GM23338 (cell line): ENCODE measurements at regions not wholly inside any gene's neighbourhood (a gene's known extent, or its start where the extent isn't known, plus 50 kb on each side); places are given as distances from the start of the nearest gene placed in this dataset.

Experiments used
- ATAC-seq: fragments of 200-7000 bp; cut with Tn5 transposase; 3 replicates; pipeline ENCODE4 v1.9.1; 2020
- DNase-seq: peaks from one replicate; pipeline ENCODE4 v3.0.0-alpha.2; 2015; ENCODE audit warnings: low spot score
- H2AFZ ChIP-seq: fragments of 200-600 bp; sonication (generic); 2 replicates; pipeline ENCODE4 v1.8.0; 2016; ENCODE audit warnings: antibody characterized with exemption, mild to moderate bottlenecking, moderate library complexity
- H3F3A ChIP-seq: fragments of 200-600 bp; sonication (generic); replicated peaks from 2 replicates; pipeline ENCODE4 v1.8.0; 2017; ENCODE audit warnings: antibody characterized with exemption, mixed run types, low read depth
- H3K27ac ChIP-seq: fragments of 200-600 bp; sonication (generic); 2 replicates; pipeline ENCODE4 v1.6.1; 2016; ENCODE audit warnings: low read depth
- H3K27me3 ChIP-seq: fragments of 200-600 bp; sonication (generic); 2 replicates; pipeline ENCODE4 v1.8.0; 2016; ENCODE audit warnings: mild to moderate bottlenecking, mixed run types, moderate library complexity; ENCODE audit not compliant: insufficient read depth
- H3K36me3 ChIP-seq: fragments of 200-600 bp; sonication (generic); 2 replicates; pipeline ENCODE4 v1.8.0; 2016; ENCODE audit warnings: mild to moderate bottlenecking; ENCODE audit not compliant: insufficient read depth
- H3K4me1 ChIP-seq: fragments of 200-600 bp; sonication (generic); 2 replicates; pipeline ENCODE4 v1.8.0; 2016; ENCODE audit warnings: mild to moderate bottlenecking, moderate library complexity; ENCODE audit not compliant: insufficient read depth
- H3K4me2 ChIP-seq: fragments of 200-600 bp; sonication (generic); 2 replicates; pipeline ENCODE4 v1.7.1; 2017; ENCODE audit warnings: mixed run types
- H3K4me3 ChIP-seq: fragments of 200-600 bp; sonication (generic); 2 replicates; pipeline ENCODE4 v1.6.1; 2016; ENCODE audit warnings: mixed run types
- H3K79me2 ChIP-seq: fragments of 200-600 bp; sonication (generic); replicated peaks from 2 replicates; pipeline ENCODE4 v1.8.0; 2017; ENCODE audit warnings: mild to moderate bottlenecking; ENCODE audit not compliant: insufficient read depth
- H3K9me2 ChIP-seq: fragments of 200-600 bp; sonication (generic); 2 replicates; pipeline ENCODE4 v1.8.0; 2017; ENCODE audit not compliant: insufficient read depth
- H4K20me1 ChIP-seq: fragments of 200-600 bp; sonication (generic); replicated peaks from 2 replicates; pipeline ENCODE4 v1.8.0; 2017; ENCODE audit warnings: mild to moderate bottlenecking; ENCODE audit not compliant: insufficient read depth
- H3K27ac Mint-ChIP-seq: 2 replicates; pipeline ENCODE4 v1.8.0; 2020; ENCODE audit warnings: inconsistent platforms, mild to moderate bottlenecking, moderate library complexity, mixed read lengths
- H3K27me3 Mint-ChIP-seq: 3 replicates; pipeline ENCODE4 v1.8.0; 2022; ENCODE audit warnings: low read depth, mild to moderate bottlenecking, moderate library complexity, mixed read lengths, inconsistent platforms; ENCODE audit not compliant: insufficient read depth, poor library complexity
- H3K36me3 Mint-ChIP-seq: 3 replicates; pipeline ENCODE4 v1.8.0; 2021; ENCODE audit warnings: low read depth, mild to moderate bottlenecking, inconsistent platforms, moderate library complexity, mixed read lengths
- H3K4me1 Mint-ChIP-seq: 3 replicates; pipeline ENCODE4 v1.8.0; 2020; ENCODE audit warnings: mild to moderate bottlenecking, inconsistent platforms, mixed read lengths
- H3K4me3 Mint-ChIP-seq: 3 replicates; pipeline ENCODE4 v1.8.0; 2021; ENCODE audit warnings: moderate library complexity, mild to moderate bottlenecking, inconsistent platforms, mixed read lengths
- H3K9me3 Mint-ChIP-seq: 3 replicates; pipeline ENCODE4 v1.8.0; 2020; ENCODE audit warnings: moderate library complexity, mild to moderate bottlenecking, inconsistent platforms, mixed read lengths
- CREB1 ChIP-seq: fragments of 250-450 bp; sonication (Bioruptor Pico); IDR thresholded peaks from 2 replicates; pipeline ENCODE4 v1.5.0; 2020; ENCODE audit warnings: low read depth, mild to moderate bottlenecking, moderate library complexity
- CTCF ChIP-seq, 2 experiments: fragments of 200-600 bp in 1 of 2; sonication (generic) in 1 of 2; conservative IDR thresholded peaks; 2 replicates each; pipeline versions ENCODE4 v1.5.1 to v1.6.1; 2016 to 2017; ENCODE audit warnings: antibody characterized with exemption in 2 of 2, low read depth in 2 of 2, mild to moderate bottlenecking in 2 of 2, moderate library complexity in 1 of 2
- ETS1 ChIP-seq: IDR thresholded peaks from 2 replicates; pipeline ENCODE4 v1.6.1; 2016; ENCODE audit warnings: antibody characterized with exemption
- EZH2phosphoT487 ChIP-seq: fragments of 200-600 bp; sonication (generic); IDR thresholded peaks from one replicate; pipeline ENCODE4 v1.8.1; 2018; ENCODE audit warnings: antibody characterized with exemption; ENCODE audit not compliant: unreplicated experiment
- JUNB ChIP-seq: IDR thresholded peaks from one replicate; pipeline ENCODE4 v1.6.1; 2016; ENCODE audit warnings: antibody characterized with exemption; ENCODE audit not compliant: unreplicated experiment
- NANOG ChIP-seq: IDR thresholded peaks from 2 replicates; pipeline ENCODE4 v1.6.1; 2016; ENCODE audit warnings: antibody characterized with exemption, borderline replicate concordance
- STAT1 ChIP-seq: IDR thresholded peaks from one replicate; pipeline ENCODE4 v1.6.1; 2016; ENCODE audit warnings: antibody characterized with exemption; ENCODE audit not compliant: unreplicated experiment
- ZNF114 ChIP-seq: fragments of 250-450 bp; sonication (Bioruptor Pico); IDR thresholded peaks from 2 replicates; pipeline ENCODE4 v1.5.0; 2020; ENCODE audit warnings: mild to moderate bottlenecking, moderate library complexity
- ZNF462 ChIP-seq: fragments of 250-450 bp; sonication (Bioruptor Pico); IDR thresholded peaks from 2 replicates; pipeline ENCODE4 v1.5.0; 2020; ENCODE audit warnings: mild to moderate bottlenecking, moderate library complexity

- no peaks in the 10 kb centered on the region for H3F3A ChIP-seq
- TF ChIP-seq ZNF114 (CRISPR knock-in tag) = no peak
- TF ChIP-seq CREB1 (CRISPR knock-in tag) = no peak
- 0 out of 4 replicates have a peak, but pooled peaks of 1 of the 2 experiments have one; percentile 7 for TF ChIP-seq CTCF (conservative IDR thresholded peaks at IDR 0.05; ENCODE audit: low read depth in 2 of 2)
- no peak for TF ChIP-seq ETS1
- H3K9me3 Mint-ChIP-seq = no peaks in the 10 kb centered on the region
- no peak overlapping the region for H3K27ac Mint-ChIP-seq
- no peaks in the 10 kb centered on the region for H3K4me1 ChIP-seq
- H3K27ac ChIP-seq = no peak overlapping the region
- no peaks in the 10 kb centered on the region for H3K27me3 ChIP-seq
- H3K4me2 ChIP-seq = no peak overlapping the region
- ATAC-seq (no peak), DNase-seq (no peak)
- no peaks in the 10 kb centered on the region for H3K9me2 ChIP-seq
- no peak overlapping the region for H3K4me3 Mint-ChIP-seq
- peaks cover 14% of the 10 kb centered on the region; the same call in 2 of the 3 replicates for H3K4me1 Mint-ChIP-seq
- H2AFZ ChIP-seq = no peak overlapping the region
- H3K79me2 ChIP-seq = no peaks in the 10 kb centered on the region
- no peaks in the 10 kb centered on the region for H4K20me1 ChIP-seq
- H3K4me3 ChIP-seq = no peak overlapping the region
- H3K36me3 ChIP-seq = no peaks in the 10 kb centered on the region
- H3K27me3 Mint-ChIP-seq = peaks cover 13% of the 10 kb centered on the region
- no peaks in the 10 kb centered on the region for H3K36me3 Mint-ChIP-seq
Observed at GRCh38 chr11:119523539-119524157, 100.7 kb upstream of the THY1 start.

- Histone ChIP-seq H2AFZ (no peak overlapping the region), H3K36me3 (no peaks in the 10 kb centered on the region), H3K9me2 (no peaks in the 10 kb centered on the region), H4K20me1 (no peaks in the 10 kb centered on the region), H3K4me3 (no peak overlapping the region), H3K79me2 (no peaks in the 10 kb centered on the region), H3K4me1 (no peaks in the 10 kb centered on the region), H3K4me2 (no peak overlapping the region), H3F3A (no peaks in the 10 kb centered on the region), H3K27me3 (no peaks in the 10 kb centered on the region), H3K27ac (no peak overlapping the region)
- no peak for ATAC-seq
- DNase-seq = no peak
- no peak overlapping the region for H3K4me3 Mint-ChIP-seq
- H3K9me3 Mint-ChIP-seq = no peaks in the 10 kb centered on the region
- H3K36me3 Mint-ChIP-seq = no peaks in the 10 kb centered on the region
- peaks cover 12% of the 10 kb centered on the region; the same call in 2 of the 3 replicates for H3K4me1 Mint-ChIP-seq
- H3K27me3 Mint-ChIP-seq = peaks cover 12% of the 10 kb centered on the region
- H3K27ac Mint-ChIP-seq = no peak overlapping the region
- TF ChIP-seq ZNF114 (CRISPR knock-in tag) (no peak), NANOG (no peak), ZNF462 (CRISPR knock-in tag) (no peak), STAT1 (no peak), JUNB (no peak), CREB1 (CRISPR knock-in tag) (no peak), EZH2phosphoT487 (no peak)
Observed at GRCh38 chr11:119522609-119523008, 99.6 kb upstream of the THY1 start.
